Astrocyte of the spinal cord (primary cell): ENCODE measurements at regions not wholly inside any gene's neighbourhood (a gene's known extent, or its start where the extent isn't known, plus 50 kb on each side); places are given as distances from the start of the nearest gene placed in this dataset.

ENCODE experiments used
- DNase-seq: peaks from one replicate; pipeline ENCODE4 v3.0.0; 2011; ENCODE audit warnings: low read depth, low spot score
- H3K4me3 ChIP-seq: 2 replicates; pipeline ENCODE4 v1.5.1; 2011; ENCODE audit warnings: low read depth, mild to moderate bottlenecking, low read length, moderate library complexity
- in situ Hi-C: cut with HindIII; loops from 2 replicates; pipeline ENCODE4 v1.10.0; 2017; ENCODE audit warnings: low sequenced_read_pairs
- TF ChIP-seq, protein P1 (sequence below): IDR thresholded peaks from 2 replicates; pipeline ENCODE4 v1.5.1; 2012; ENCODE audit warnings: low read depth, mild to moderate bottlenecking, low read length, inconsistent platforms

DNA sequence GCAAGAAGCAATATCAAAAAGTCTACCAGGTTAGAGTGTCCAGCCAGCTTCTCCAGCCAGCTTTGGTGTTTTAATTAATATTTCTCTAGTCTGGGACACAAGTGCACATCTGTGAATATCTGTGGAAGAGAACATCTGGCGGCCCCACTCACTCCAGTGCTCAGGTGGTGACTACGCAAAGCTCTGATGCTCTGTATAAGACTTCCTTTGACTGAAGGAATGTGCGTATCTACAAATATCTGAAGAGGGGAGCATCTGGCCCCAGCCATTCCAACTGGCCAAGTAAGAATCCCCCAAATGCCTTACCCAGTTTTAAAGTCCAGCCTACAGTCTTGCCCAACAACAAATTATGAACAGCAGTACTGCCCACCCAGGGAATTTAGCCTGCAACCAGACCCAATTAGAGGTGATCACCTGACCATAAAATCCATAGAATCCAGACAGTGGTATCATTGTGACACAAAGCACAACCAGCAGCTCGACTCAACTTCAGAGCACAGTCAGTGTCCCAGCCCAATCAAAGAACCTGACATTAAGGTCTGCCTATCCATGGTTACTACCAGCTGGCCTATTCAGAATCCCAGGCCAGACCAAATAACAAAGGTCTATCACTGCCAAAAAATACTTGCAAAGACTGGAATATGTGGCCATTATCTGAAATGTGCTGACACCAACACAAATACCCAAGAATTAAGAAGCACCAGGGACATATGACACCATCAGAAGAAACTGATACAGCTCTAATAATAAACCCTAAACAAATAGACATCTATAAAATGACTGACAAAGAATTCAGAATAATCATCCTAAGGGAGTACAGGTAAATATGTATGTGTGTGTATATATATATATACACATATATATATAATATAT, 76.1 kb upstream of the MANEA start:
- H3K4me3 ChIP-seq = no peak overlapping the region
- no peak for DNase-seq
- in situ Hi-C loops = no loop called here
- TF ChIP-seq, protein P1, sequence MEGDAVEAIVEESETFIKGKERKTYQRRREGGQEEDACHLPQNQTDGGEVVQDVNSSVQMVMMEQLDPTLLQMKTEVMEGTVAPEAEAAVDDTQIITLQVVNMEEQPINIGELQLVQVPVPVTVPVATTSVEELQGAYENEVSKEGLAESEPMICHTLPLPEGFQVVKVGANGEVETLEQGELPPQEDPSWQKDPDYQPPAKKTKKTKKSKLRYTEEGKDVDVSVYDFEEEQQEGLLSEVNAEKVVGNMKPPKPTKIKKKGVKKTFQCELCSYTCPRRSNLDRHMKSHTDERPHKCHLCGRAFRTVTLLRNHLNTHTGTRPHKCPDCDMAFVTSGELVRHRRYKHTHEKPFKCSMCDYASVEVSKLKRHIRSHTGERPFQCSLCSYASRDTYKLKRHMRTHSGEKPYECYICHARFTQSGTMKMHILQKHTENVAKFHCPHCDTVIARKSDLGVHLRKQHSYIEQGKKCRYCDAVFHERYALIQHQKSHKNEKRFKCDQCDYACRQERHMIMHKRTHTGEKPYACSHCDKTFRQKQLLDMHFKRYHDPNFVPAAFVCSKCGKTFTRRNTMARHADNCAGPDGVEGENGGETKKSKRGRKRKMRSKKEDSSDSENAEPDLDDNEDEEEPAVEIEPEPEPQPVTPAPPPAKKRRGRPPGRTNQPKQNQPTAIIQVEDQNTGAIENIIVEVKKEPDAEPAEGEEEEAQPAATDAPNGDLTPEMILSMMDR = no peak

DNA sequence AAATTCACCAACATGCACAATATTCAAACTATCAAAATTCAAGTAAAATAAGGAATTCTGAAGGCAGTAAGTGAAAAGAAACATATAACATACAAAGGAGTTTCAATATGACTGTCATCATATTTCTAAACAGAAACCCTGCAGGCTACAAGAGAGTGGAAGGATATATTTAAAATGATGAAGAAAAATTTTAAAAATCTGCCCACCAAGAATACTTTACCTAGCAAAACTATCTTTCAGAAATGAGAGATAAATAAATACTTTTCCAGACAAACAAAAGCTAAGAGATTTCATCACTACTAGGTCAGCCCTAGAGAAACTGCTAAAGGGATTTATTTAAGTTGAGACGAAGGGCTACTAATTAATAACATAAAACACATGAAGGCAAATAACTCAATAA, 73.8 kb upstream of the MANEA start:
- TF ChIP-seq, protein P1 = no peak
- in situ Hi-C loops = no loop called here
- no peak for DNase-seq
- no peak overlapping the region for H3K4me3 ChIP-seq

DNA sequence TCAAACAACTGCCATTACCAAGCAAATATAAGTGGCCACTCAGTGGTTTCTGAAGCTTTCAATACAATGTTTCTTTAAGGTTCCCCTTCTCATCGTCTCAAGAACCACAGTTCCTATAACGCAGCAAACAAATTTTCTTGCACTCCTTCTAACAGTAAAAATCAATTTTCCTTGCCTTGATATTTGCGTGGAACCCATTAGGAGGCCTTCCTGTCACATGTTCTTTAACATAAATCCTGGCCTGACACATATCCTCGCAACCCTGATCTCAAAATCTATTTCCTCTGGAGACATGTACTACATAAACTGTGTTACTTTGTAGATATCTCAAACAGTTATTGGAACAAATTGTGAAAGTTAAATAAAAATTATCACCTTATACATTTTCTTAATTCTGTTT, 65.9 kb upstream of the MANEA start:
- no peak for DNase-seq
- H3K4me3 ChIP-seq = no peak overlapping the region
- in situ Hi-C loops = no loop called here
- TF ChIP-seq, protein P1 = no peak

DNA sequence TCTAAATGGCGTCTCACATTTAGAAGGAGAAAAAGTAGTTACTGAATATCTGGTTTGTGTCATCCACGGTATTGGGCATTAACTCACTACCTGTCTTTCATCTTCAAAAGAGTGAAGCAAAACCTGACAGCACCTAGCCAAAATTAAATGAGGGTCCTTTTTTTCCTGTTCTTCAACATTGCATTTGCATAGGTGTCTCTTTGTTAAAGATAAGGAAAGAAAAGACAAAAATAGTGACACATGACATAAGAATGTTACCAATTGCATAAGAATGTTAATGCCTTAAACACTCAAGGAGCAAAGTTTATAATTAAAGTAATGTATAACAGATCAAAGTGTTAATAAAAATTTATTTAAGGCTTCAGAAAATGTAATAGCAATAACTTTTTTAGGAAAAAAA, 61.4 kb upstream of the MANEA start:
- no peak overlapping the region for H3K4me3 ChIP-seq
- in situ Hi-C loops = no loop called here
- TF ChIP-seq, protein P1 = no peak
- no peak for DNase-seq

DNA sequence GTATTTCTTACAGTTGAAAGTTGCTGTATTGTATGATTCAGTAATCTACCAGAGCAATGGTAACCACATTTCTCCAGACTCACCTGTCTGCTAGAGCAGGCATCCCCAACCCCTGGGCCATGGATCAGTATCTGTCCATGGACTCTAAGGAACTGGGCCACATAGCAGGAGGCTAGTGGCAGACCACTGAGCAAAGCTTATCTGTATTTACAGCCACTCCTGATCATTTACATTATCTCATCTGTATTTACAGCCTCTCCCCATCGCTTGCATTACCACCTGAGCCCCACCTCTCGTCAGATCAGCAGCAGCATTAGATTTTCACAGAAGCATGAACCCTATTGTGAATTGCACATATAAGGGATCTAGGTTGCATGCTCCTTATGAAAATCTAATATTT, 60.3 kb upstream of the MANEA start:
- TF ChIP-seq, protein P1 = no peak
- in situ Hi-C loops = no loop called here
- no peak for DNase-seq
- no peak overlapping the region for H3K4me3 ChIP-seq

DNA sequence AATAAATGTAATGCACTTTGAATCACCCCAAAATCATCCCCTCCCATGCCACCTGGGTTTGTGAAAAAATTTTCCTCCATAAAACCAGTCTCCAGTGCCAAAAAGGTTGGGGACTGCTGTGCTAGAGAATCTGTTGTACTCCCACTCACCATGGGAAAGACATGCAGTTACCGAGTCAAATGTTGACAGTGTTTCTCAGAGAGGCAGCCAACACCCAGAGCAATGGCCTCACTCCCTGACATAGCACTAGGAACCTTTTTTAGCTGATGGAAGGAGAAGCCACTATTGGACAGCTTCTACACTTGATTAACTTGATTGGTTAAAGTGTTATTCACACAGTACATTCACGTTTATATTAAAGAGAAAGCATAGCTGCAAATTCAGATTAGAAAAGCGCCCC, 59.8 kb upstream of the MANEA start:
- no peak for DNase-seq
- no peak overlapping the region for H3K4me3 ChIP-seq
- TF ChIP-seq, protein P1 = no peak
- in situ Hi-C loops = no loop called here
